GM12891 (cell line): ENCODE measurements at regions not wholly inside any gene's neighbourhood (a gene's known extent, or its start where the extent isn't known, plus 50 kb on each side); places are given as distances from the start of the nearest gene placed in this dataset.

Experiments used
- POLR2A ChIP-seq: IDR thresholded peaks from 2 replicates; pipeline ENCODE4 v1.6.1; 2011; ENCODE audit warnings: low read depth, low read length, control low read depth
- POLR2AphosphoS5 ChIP-seq: IDR thresholded peaks from 2 replicates; pipeline ENCODE4 v1.6.1; 2011; ENCODE audit warnings: low read depth, low read length, control low read depth
- TAF1 ChIP-seq: IDR thresholded peaks from 2 replicates; pipeline ENCODE4 v1.6.1; 2011; ENCODE audit warnings: low read depth, low read length, control low read depth

- no peak for TF ChIP-seq POLR2AphosphoS5
- TF ChIP-seq POLR2A = no peak
- TF ChIP-seq TAF1 = no peak
Measured at GRCh38 chr13:73157031-73157430, 98.2 kb downstream of the KLF5 start.
